ENCODE measurements at regions not wholly inside any gene's neighbourhood (a gene's known extent, or its start where the extent isn't known, plus 50 kb on each side); places are given as distances from the start of the nearest gene placed in this dataset.

DNA sequence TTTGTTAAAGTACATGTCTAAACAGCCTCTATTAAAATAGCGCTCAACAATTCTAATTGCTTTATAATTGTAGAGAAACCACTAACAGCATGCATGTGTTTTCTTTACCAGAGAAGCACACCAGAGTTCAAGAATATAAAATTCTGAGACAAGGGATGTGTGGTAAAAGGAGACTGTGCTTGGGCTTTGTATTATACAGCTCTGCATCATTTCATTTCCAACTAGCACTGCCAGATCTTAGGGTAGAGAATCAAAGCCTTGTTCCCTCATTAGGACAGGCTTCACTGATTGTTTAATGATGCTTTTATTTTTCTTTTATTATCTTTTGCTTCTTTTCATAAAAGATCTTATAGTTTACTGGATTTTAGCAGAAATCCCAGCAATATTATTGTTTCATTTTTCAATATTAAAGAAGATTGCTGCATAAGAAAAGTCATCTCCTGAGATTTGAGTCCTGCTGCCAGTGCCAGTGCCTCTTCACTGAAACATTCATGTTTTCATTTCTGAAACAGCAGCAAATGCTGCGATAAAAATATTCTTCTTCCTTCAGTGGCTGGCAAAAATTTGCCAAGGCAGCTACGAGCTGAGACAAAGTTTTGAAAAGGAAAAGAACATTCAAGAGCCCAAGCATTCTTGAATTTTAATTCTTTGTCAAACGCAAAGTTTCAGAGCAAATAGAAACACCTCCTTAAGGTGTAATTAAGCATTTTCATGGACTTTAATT lies 491.0 kb upstream of the PIK3R1 start:
- no peaks in the 10 kb centered on the region for H3K9me3 Mint-ChIP-seq
- TF ChIP-seq, protein P1, sequence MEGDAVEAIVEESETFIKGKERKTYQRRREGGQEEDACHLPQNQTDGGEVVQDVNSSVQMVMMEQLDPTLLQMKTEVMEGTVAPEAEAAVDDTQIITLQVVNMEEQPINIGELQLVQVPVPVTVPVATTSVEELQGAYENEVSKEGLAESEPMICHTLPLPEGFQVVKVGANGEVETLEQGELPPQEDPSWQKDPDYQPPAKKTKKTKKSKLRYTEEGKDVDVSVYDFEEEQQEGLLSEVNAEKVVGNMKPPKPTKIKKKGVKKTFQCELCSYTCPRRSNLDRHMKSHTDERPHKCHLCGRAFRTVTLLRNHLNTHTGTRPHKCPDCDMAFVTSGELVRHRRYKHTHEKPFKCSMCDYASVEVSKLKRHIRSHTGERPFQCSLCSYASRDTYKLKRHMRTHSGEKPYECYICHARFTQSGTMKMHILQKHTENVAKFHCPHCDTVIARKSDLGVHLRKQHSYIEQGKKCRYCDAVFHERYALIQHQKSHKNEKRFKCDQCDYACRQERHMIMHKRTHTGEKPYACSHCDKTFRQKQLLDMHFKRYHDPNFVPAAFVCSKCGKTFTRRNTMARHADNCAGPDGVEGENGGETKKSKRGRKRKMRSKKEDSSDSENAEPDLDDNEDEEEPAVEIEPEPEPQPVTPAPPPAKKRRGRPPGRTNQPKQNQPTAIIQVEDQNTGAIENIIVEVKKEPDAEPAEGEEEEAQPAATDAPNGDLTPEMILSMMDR (conservative IDR thresholded peaks at IDR 0.05) = no peak
- no peak overlapping the region for H4K8ac ChIP-seq (replicated peaks; ENCODE audit: insufficient read length, low read depth, low read length)

More for the DNA sequence above, 491.0 kb upstream of the PIK3R1 start:
- no peak overlapping the region for H2BK5ac ChIP-seq (ENCODE audit: insufficient read length, low read length)
- H3K23me2 ChIP-seq (ENCODE audit: insufficient read length, low read depth, low read length, poor library complexity, severe bottlenecking) = no peaks in the 10 kb centered on the region
- H2BK12ac ChIP-seq (ENCODE audit: insufficient read length, low read depth, low read length) = no peak overlapping the region
- Mint-ChIP-seq H3K36me3 (ENCODE audit: insufficient read depth in 1 of 3, low read depth in 3 of 3) (peaks cover 0 to 4% (median 3%) of the 10 kb centered on the region in 3 experiments; a peak in 3 of 7 replicates), H3K4me3 (no peak overlapping the region), H3K27me3 (ENCODE audit: low read depth) (no peaks in the 10 kb centered on the region), H3K4me1 (no peaks in the 10 kb centered on the region), H3K27ac (no peak overlapping the region)
- H3K4me2 ChIP-seq (ENCODE audit: insufficient read depth, insufficient read length, low read length) = no peak overlapping the region
- no peak overlapping the region for H3K27ac ChIP-seq (ENCODE audit: insufficient read length, low read depth, low read length)
- no peaks in the 10 kb centered on the region for H3K27me3 ChIP-seq (ENCODE audit: insufficient read depth, low read length)
- H3K4me1 ChIP-seq (ENCODE audit: insufficient read depth, low read length) = no peaks in the 10 kb centered on the region
- H3K18ac ChIP-seq (ENCODE audit: insufficient read length, low read depth, low read length) = no peak overlapping the region
- no peak overlapping the region for H2BK120ac ChIP-seq (ENCODE audit: low read depth, low read length, poor library complexity, severe bottlenecking)
- H2AK5ac ChIP-seq (ENCODE audit: insufficient read length, low read length) = no peak overlapping the region
- H3K56ac ChIP-seq (ENCODE audit: insufficient read length, low read depth, low read length) = no peak overlapping the region
- H3K79me1 ChIP-seq (ENCODE audit: insufficient read depth, low read depth, low read length, poor library complexity, severe bottlenecking) = no peaks in the 10 kb centered on the region
- H2AFZ ChIP-seq (ENCODE audit: low read length) = no peak overlapping the region
- H2BK15ac ChIP-seq (ENCODE audit: low read depth, low read length) = no peak overlapping the region
- no peak overlapping the region for H4K5ac ChIP-seq (ENCODE audit: insufficient read length, low read depth, low read length)
- H3K14ac ChIP-seq (ENCODE audit: insufficient read depth, low read length) = no peak overlapping the region
- DNase-seq = no peak
- H4K20me1 ChIP-seq (ENCODE audit: control insufficient read depth, insufficient read depth, insufficient read length) = no peaks in the 10 kb centered on the region
- H3K9ac ChIP-seq (ENCODE audit: extremely low read depth, insufficient read length, low read length) = no peak overlapping the region
- no peak overlapping the region for H3T11ph ChIP-seq (ENCODE audit: low read length)
- no peaks in the 10 kb centered on the region for H3K79me2 ChIP-seq (ENCODE audit: insufficient read depth, low read length)
- H3K23ac ChIP-seq (ENCODE audit: insufficient read length, low read depth, low read length) = no peak overlapping the region
- H3K4ac ChIP-seq (ENCODE audit: low read depth, low read length) = no peak overlapping the region
- H3K9me3 ChIP-seq (ENCODE audit: control insufficient read depth, low read depth, low read length) = no peaks in the 10 kb centered on the region
- WGBS (ENCODE audit: extremely low coverage, insufficient read length, low lambda C conversion rate) = no CpG with 5 or more reads among the region's 4 CpGs
- no peak overlapping the region for H2BK20ac ChIP-seq (ENCODE audit: low read depth, low read length, poor library complexity, severe bottlenecking)
- H4K91ac ChIP-seq (ENCODE audit: insufficient read length, low read depth, low read length) = no peak overlapping the region
